SH-SY5Y (cell line): ENCODE measurements at regions not wholly inside any gene's neighbourhood (a gene's known extent, or its start where the extent isn't known, plus 50 kb on each side); places are given as distances from the start of the nearest gene placed in this dataset.

Experiments used
- GATA2 ChIP-seq: IDR thresholded peaks from 2 replicates; pipeline ENCODE4 v1.6.1; 2011; ENCODE audit warnings: mild to moderate bottlenecking, low read depth, low read length
- GATA3 ChIP-seq: IDR thresholded peaks from 2 replicates; pipeline ENCODE4 v1.6.1; 2011; ENCODE audit warnings: low read depth, mild to moderate bottlenecking, low read length, moderate library complexity

DNA sequence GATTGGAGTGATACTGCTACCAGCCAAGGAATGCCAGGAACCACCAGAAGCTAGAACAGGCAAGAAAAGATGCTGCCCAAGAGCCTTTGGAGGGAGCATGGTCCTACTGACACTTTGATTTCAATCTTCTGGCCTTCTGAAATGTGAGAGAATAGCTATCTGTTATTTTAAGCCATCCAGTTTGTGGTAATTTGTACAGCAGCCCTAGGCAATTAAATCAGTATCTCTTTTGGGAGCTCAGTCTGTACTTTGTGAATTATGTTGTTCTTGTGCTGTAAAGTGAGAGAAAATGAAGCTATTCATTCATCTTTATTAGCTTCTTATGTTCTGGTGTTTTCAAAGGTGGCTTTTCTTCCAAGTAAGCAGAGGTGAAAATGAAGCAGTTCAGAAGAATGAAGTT, 381.3 kb downstream of the PDCD6IP start:
- TF ChIP-seq GATA3 (no peak), GATA2 (no peak)
